ENCODE measurements at regions not wholly inside any gene's neighbourhood (a gene's known extent, or its start where the extent isn't known, plus 50 kb on each side); places are given as distances from the start of the nearest gene placed in this dataset.

- H3K27me3 ChIP-seq (replicated peaks; ENCODE audit: insufficient read depth, low read depth, low read length, poor library complexity) = no peaks in the 10 kb centered on the region
- H3K36me3 ChIP-seq (ENCODE audit: insufficient read depth, low read length, poor library complexity, severe bottlenecking) = no peaks in the 10 kb centered on the region
- TF ChIP-seq EZH2 (IDR thresholded peaks at IDR 0.05; ENCODE audit: borderline replicate concordance, low read depth, low read length, poor library complexity, severe bottlenecking) (no peak), CTCF (conservative IDR thresholded peaks at IDR 0.05; ENCODE audit: low read depth, low read length) (no peak)
- H3K27ac ChIP-seq (ENCODE audit: low read depth, low read length, poor library complexity, severe bottlenecking) = no peak overlapping the region
- intact Hi-C loops (cut with micrococcal nuclease; ENCODE audit: unreplicated experiment) = no loop called here
- H3K4me3 ChIP-seq (ENCODE audit: low read depth, low read length, poor library complexity, severe bottlenecking) = no peak overlapping the region
- CTCF ChIA-PET = no interaction called here
- DNase-seq (ENCODE audit: low spot score) = no peak
- no TSS peak for BruUV-seq (replicated peaks)
- no peaks in the 10 kb centered on the region for H3K4me1 ChIP-seq (ENCODE audit: insufficient read depth, low read length, poor library complexity, severe bottlenecking)
- POLR2A ChIA-PET (ENCODE audit: low non-redundant PET) = no interaction called here
- no peaks in the 10 kb centered on the region for H3K9me3 ChIP-seq (ENCODE audit: low read depth, low read length, poor library complexity, severe bottlenecking)
Measured at GRCh38 chr11:26073646-26074045, 258.3 kb upstream of the ANO3 start.

- DNase-seq (ENCODE audit: low spot score) = no peak
- Histone ChIP-seq H3K27me3 (replicated peaks; ENCODE audit: insufficient read depth, low read depth, low read length, poor library complexity) (no peaks in the 10 kb centered on the region), H3K4me3 (ENCODE audit: low read depth, low read length, poor library complexity, severe bottlenecking) (no peak overlapping the region), H3K4me1 (ENCODE audit: insufficient read depth, low read length, poor library complexity, severe bottlenecking) (no peaks in the 10 kb centered on the region), H3K9me3 (ENCODE audit: low read depth, low read length, poor library complexity, severe bottlenecking) (no peaks in the 10 kb centered on the region), H3K27ac (ENCODE audit: low read depth, low read length, poor library complexity, severe bottlenecking) (no peak overlapping the region), H3K36me3 (ENCODE audit: insufficient read depth, low read length, poor library complexity, severe bottlenecking) (no peaks in the 10 kb centered on the region)
- CTCF ChIA-PET = no interaction called here
- no TSS peak for BruUV-seq (replicated peaks)
- intact Hi-C loops (cut with micrococcal nuclease; ENCODE audit: unreplicated experiment) = no loop called here
- POLR2A ChIA-PET (ENCODE audit: low non-redundant PET) = no interaction called here
- TF ChIP-seq CTCF (conservative IDR thresholded peaks at IDR 0.05; ENCODE audit: low read depth, low read length) (no peak), EZH2 (IDR thresholded peaks at IDR 0.05; ENCODE audit: borderline replicate concordance, low read depth, low read length, poor library complexity, severe bottlenecking) (no peak)
Measured at GRCh38 chr11:26076233-26076990, 255.5 kb upstream of the ANO3 start.

GRCh38 chr11:26078231-26078821, 253.6 kb upstream of the ANO3 start:
- Histone ChIP-seq H3K36me3 (ENCODE audit: insufficient read depth, low read length, poor library complexity, severe bottlenecking) (no peaks in the 10 kb centered on the region), H3K9me3 (ENCODE audit: low read depth, low read length, poor library complexity, severe bottlenecking) (no peaks in the 10 kb centered on the region), H3K4me3 (ENCODE audit: low read depth, low read length, poor library complexity, severe bottlenecking) (no peak overlapping the region), H3K4me1 (ENCODE audit: insufficient read depth, low read length, poor library complexity, severe bottlenecking) (no peaks in the 10 kb centered on the region), H3K27me3 (replicated peaks; ENCODE audit: insufficient read depth, low read depth, low read length, poor library complexity) (no peaks in the 10 kb centered on the region), H3K27ac (ENCODE audit: low read depth, low read length, poor library complexity, severe bottlenecking) (no peak overlapping the region)
- no peak for TF ChIP-seq EZH2 (IDR thresholded peaks at IDR 0.05; ENCODE audit: borderline replicate concordance, low read depth, low read length, poor library complexity, severe bottlenecking)
- no peak for TF ChIP-seq CTCF (conservative IDR thresholded peaks at IDR 0.05; ENCODE audit: low read depth, low read length)
- no TSS peak for BruUV-seq (replicated peaks)
- intact Hi-C loops (cut with micrococcal nuclease; ENCODE audit: unreplicated experiment) = no loop called here
- no peak for DNase-seq (ENCODE audit: low spot score)
- CTCF ChIA-PET = no interaction called here
- POLR2A ChIA-PET (ENCODE audit: low non-redundant PET) = no interaction called here
